ENCODE measurements at regions not wholly inside any gene's neighbourhood (a gene's known extent, or its start where the extent isn't known, plus 50 kb on each side); places are given as distances from the start of the nearest gene placed in this dataset.

- Histone ChIP-seq H3K4me1 (ENCODE audit: low read length) (peaks cover 4% of the 10 kb centered on the region), H3K4me3 (ENCODE audit: low read length) (no peak overlapping the region), H2AFZ (ENCODE audit: low read depth, low read length) (no peak overlapping the region), H3K79me2 (ENCODE audit: low read length) (no peaks in the 10 kb centered on the region), H3K36me3 (replicated peaks; ENCODE audit: low read depth, low read length) (no peaks in the 10 kb centered on the region), H3K27me3 (ENCODE audit: low read depth, low read length) (no peaks in the 10 kb centered on the region), H3K27ac (ENCODE audit: low read length) (no peak overlapping the region), H4K20me1 (ENCODE audit: insufficient read depth, low read length) (no peaks in the 10 kb centered on the region), H3K4me2 (ENCODE audit: low read length) (no peak overlapping the region), H3K9ac (ENCODE audit: low read length) (no peak overlapping the region), H3K9me3 (ENCODE audit: insufficient read depth, low read length) (no peaks in the 10 kb centered on the region)
- TF ChIP-seq CTCF (IDR thresholded peaks at IDR 0.05; ENCODE audit: low read depth, low read length) (no peak), EZH2phosphoT487 (IDR thresholded peaks at IDR 0.05; ENCODE audit: low read depth) (no peak)
These were observed 123.9 kb upstream of the DCC start for GRCh38 chr18:52216109-52216508.

- Histone ChIP-seq H3K4me1 (ENCODE audit: low read length) (peaks cover 4% of the 10 kb centered on the region), H3K36me3 (replicated peaks; ENCODE audit: low read depth, low read length) (no peaks in the 10 kb centered on the region), H3K4me3 (ENCODE audit: low read length) (no peak overlapping the region), H3K27me3 (ENCODE audit: low read depth, low read length) (no peaks in the 10 kb centered on the region), H3K4me2 (ENCODE audit: low read length) (no peak overlapping the region), H3K79me2 (ENCODE audit: low read length) (no peaks in the 10 kb centered on the region), H2AFZ (ENCODE audit: low read depth, low read length) (no peak overlapping the region), H3K27ac (ENCODE audit: low read length) (no peak overlapping the region), H3K9me3 (ENCODE audit: insufficient read depth, low read length) (no peaks in the 10 kb centered on the region), H4K20me1 (ENCODE audit: insufficient read depth, low read length) (no peaks in the 10 kb centered on the region), H3K9ac (ENCODE audit: low read length) (no peak overlapping the region)
- TF ChIP-seq EZH2phosphoT487 (IDR thresholded peaks at IDR 0.05; ENCODE audit: low read depth) (no peak), CTCF (IDR thresholded peaks at IDR 0.05; ENCODE audit: low read depth, low read length) (no peak)
These were observed 123.3 kb upstream of the DCC start for GRCh38 chr18:52216666-52217065.

GRCh38 chr18:52219102-52219501, 120.9 kb upstream of the DCC start:
- Histone ChIP-seq H3K9ac (ENCODE audit: low read length) (no peak overlapping the region), H3K27me3 (ENCODE audit: low read depth, low read length) (no peaks in the 10 kb centered on the region), H3K9me3 (ENCODE audit: insufficient read depth, low read length) (no peaks in the 10 kb centered on the region), H3K4me1 (ENCODE audit: low read length) (peaks cover 9% of the 10 kb centered on the region), H3K4me3 (ENCODE audit: low read length) (no peak overlapping the region), H3K4me2 (ENCODE audit: low read length) (no peak overlapping the region), H3K27ac (ENCODE audit: low read length) (no peak overlapping the region), H2AFZ (ENCODE audit: low read depth, low read length) (no peak overlapping the region), H4K20me1 (ENCODE audit: insufficient read depth, low read length) (no peaks in the 10 kb centered on the region), H3K79me2 (ENCODE audit: low read length) (no peaks in the 10 kb centered on the region), H3K36me3 (replicated peaks; ENCODE audit: low read depth, low read length) (no peaks in the 10 kb centered on the region)
- TF ChIP-seq EZH2phosphoT487 (IDR thresholded peaks at IDR 0.05; ENCODE audit: low read depth): no peak
- TF ChIP-seq CTCF (IDR thresholded peaks at IDR 0.05; ENCODE audit: low read depth, low read length): no peak

GRCh38 chr18:52220062-52220591, 119.9 kb upstream of the DCC start:
- no peaks in the 10 kb centered on the region for H3K9me3 ChIP-seq (ENCODE audit: insufficient read depth, low read length)
- H3K4me2 ChIP-seq (ENCODE audit: low read length): no peak overlapping the region
- H3K27ac ChIP-seq (ENCODE audit: low read length): no peak overlapping the region
- TF ChIP-seq CTCF (IDR thresholded peaks at IDR 0.05; ENCODE audit: low read depth, low read length): no peak
- no peak for TF ChIP-seq EZH2phosphoT487 (IDR thresholded peaks at IDR 0.05; ENCODE audit: low read depth)
- no peak overlapping the region for H3K4me3 ChIP-seq (ENCODE audit: low read length)
- H2AFZ ChIP-seq (ENCODE audit: low read depth, low read length): peak overlapping the region; percentile 55; the same call in 1 of the 2 replicates
- no peaks in the 10 kb centered on the region for H3K36me3 ChIP-seq (replicated peaks; ENCODE audit: low read depth, low read length)
- H3K9ac ChIP-seq (ENCODE audit: low read length): no peak overlapping the region
- no peaks in the 10 kb centered on the region for H3K27me3 ChIP-seq (ENCODE audit: low read depth, low read length)
- H3K4me1 ChIP-seq (ENCODE audit: low read length): peaks cover 9% of the 10 kb centered on the region
- no peaks in the 10 kb centered on the region for H3K79me2 ChIP-seq (ENCODE audit: low read length)
- H4K20me1 ChIP-seq (ENCODE audit: insufficient read depth, low read length): no peaks in the 10 kb centered on the region
